ENCODE measurements at regions not wholly inside any gene's neighbourhood (a gene's known extent, or its start where the extent isn't known, plus 50 kb on each side); places are given as distances from the start of the nearest gene placed in this dataset.

- TF ChIP-seq, protein P1, sequence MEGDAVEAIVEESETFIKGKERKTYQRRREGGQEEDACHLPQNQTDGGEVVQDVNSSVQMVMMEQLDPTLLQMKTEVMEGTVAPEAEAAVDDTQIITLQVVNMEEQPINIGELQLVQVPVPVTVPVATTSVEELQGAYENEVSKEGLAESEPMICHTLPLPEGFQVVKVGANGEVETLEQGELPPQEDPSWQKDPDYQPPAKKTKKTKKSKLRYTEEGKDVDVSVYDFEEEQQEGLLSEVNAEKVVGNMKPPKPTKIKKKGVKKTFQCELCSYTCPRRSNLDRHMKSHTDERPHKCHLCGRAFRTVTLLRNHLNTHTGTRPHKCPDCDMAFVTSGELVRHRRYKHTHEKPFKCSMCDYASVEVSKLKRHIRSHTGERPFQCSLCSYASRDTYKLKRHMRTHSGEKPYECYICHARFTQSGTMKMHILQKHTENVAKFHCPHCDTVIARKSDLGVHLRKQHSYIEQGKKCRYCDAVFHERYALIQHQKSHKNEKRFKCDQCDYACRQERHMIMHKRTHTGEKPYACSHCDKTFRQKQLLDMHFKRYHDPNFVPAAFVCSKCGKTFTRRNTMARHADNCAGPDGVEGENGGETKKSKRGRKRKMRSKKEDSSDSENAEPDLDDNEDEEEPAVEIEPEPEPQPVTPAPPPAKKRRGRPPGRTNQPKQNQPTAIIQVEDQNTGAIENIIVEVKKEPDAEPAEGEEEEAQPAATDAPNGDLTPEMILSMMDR (conservative IDR thresholded peaks at IDR 0.05 in 1 of 2, IDR thresholded peaks at IDR 0.05 in 1 of 2; ENCODE audit: low read depth in 1 of 2, low read length in 2 of 2): peak in 1 of 2 donors; percentile 18
- TF ChIP-seq EZH2 (IDR thresholded peaks at IDR 0.05; ENCODE audit: low read length, missing control alignments): no peak
Measured at GRCh38 chr5:120394259-120394658, 69.8 kb upstream of the PRR16 start.
